ENCODE measurements at regions not wholly inside any gene's neighbourhood (a gene's known extent, or its start where the extent isn't known, plus 50 kb on each side); places are given as distances from the start of the nearest gene placed in this dataset.
A peak's percentile ranks its signal among the peaks of the same experiment; 100 is the strongest.

DNA sequence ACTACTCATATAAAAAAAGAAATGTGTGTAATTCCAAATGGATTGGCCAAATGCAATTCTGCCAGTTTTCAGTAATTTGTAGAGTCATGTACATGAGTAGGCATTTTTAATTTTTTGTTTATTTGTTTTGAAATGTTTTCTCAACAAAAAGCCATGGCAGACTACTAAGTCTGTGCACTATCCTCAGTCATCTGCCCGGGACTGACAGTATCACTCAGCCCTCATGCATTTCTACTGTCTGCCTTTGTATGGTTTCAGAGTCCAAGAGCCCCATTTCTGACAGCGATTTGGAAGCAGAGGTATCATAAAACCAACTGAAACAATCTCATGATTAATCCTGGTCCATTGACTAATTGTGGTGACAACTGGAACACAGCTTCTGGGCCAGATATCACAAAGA is 109.9 kb upstream of the NYAP2 start:
- no peak overlapping the region for H3K4me3 ChIP-seq (ENCODE audit: low read depth, low read length)
- TF ChIP-seq, protein P1, sequence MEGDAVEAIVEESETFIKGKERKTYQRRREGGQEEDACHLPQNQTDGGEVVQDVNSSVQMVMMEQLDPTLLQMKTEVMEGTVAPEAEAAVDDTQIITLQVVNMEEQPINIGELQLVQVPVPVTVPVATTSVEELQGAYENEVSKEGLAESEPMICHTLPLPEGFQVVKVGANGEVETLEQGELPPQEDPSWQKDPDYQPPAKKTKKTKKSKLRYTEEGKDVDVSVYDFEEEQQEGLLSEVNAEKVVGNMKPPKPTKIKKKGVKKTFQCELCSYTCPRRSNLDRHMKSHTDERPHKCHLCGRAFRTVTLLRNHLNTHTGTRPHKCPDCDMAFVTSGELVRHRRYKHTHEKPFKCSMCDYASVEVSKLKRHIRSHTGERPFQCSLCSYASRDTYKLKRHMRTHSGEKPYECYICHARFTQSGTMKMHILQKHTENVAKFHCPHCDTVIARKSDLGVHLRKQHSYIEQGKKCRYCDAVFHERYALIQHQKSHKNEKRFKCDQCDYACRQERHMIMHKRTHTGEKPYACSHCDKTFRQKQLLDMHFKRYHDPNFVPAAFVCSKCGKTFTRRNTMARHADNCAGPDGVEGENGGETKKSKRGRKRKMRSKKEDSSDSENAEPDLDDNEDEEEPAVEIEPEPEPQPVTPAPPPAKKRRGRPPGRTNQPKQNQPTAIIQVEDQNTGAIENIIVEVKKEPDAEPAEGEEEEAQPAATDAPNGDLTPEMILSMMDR (IDR thresholded peaks at IDR 0.05; ENCODE audit: low read depth, low read length, missing control alignments), result no peak
- no peak for DNase-seq (ENCODE audit: low read depth)

DNA sequence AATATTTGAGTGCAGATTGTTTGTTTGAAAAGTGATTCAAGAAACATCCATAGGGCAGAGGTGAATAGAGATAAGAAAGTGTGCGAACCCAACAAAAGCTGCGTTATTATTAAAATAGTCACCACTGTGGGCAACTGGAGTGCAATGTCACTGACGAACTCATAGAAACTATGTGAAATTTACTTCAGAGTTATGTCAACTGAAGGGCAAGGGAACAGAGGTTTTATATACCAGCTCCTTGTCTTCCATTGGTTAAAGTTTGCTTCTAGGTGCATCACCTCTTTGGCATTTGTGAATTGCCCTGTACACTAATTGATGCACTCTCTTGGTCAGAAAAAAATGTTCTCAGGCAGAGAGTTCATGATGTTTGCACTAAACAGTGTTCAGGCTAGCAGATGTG is 110.5 kb upstream of the NYAP2 start:
- TF ChIP-seq, protein P1 (IDR thresholded peaks at IDR 0.05; ENCODE audit: low read depth, low read length, missing control alignments), result no peak

DNA sequence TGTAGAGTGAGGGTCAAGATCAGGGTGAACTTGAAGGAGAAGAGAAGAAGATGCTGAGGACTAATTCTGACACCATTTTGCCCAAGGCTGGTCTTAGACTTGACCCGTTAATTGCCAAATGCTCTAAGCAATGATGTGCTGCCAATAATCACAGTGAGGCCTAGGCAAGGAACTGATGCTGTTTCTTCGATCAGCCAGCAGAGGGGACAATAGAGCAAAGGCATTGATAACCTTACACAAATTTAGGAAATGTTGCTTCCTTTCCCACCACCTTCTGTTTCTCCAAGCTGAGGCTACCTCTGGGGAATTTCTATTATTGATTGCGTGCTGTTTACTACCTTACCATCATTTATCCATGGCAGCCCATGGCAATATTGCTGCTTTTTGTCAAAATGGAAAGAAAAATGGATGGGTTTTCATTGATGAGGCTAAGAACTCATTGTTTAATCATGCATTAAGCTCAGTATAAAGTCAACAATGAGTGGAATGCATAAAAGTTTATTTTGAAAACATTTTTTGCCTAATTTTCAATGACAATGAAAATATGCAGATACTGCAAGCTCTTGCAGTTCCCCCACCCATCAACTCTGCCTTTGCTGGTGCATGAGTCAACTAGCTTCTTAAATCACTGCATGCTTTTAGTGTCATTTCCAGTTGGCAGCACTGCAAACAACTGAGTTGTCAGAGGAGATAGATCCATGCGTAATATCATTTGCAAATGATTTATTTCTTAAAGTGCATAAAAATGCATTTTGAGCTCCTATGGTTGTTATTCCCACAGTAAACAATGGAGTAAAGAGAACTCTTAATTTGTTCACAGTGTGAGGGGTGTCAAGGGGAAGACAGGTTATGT is 116.4 kb upstream of the NYAP2 start:
- TF ChIP-seq, protein P1 (IDR thresholded peaks at IDR 0.05; ENCODE audit: low read depth, low read length, missing control alignments), result peak; percentile 94
- H3K4me3 ChIP-seq (ENCODE audit: low read depth, low read length), result no peak overlapping the region
- DNase-seq (ENCODE audit: low read depth), result no peak

More for the DNA sequence above, 110.5 kb upstream of the NYAP2 start:
- DNase-seq (ENCODE audit: low read depth), result no peak
- H3K4me3 ChIP-seq (ENCODE audit: low read depth, low read length), result no peak overlapping the region

DNA sequence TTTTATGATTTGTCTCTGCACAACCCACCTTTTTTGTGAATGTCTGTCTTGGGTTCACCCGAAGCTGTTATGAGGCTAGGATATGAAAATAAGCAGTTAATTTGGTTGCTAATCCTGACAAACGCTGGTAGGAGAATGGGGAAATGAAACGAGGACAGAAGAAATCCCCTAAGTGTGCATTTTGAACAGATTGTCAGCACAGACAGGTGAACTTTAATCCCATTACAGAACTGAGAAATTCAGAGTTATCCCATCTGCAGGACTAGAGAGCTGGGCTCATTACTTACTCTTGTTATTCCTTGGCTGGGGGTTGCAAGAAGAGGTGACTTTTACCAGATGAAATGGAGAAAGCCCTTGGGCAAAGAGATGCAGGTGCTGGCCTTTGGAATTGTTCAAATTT is 123.3 kb upstream of the NYAP2 start:
- no peak overlapping the region for H3K4me3 ChIP-seq (ENCODE audit: low read depth, low read length)
- TF ChIP-seq, protein P1 (IDR thresholded peaks at IDR 0.05; ENCODE audit: low read depth, low read length, missing control alignments), result no peak
- DNase-seq (ENCODE audit: low read depth), result peak; percentile 45

DNA sequence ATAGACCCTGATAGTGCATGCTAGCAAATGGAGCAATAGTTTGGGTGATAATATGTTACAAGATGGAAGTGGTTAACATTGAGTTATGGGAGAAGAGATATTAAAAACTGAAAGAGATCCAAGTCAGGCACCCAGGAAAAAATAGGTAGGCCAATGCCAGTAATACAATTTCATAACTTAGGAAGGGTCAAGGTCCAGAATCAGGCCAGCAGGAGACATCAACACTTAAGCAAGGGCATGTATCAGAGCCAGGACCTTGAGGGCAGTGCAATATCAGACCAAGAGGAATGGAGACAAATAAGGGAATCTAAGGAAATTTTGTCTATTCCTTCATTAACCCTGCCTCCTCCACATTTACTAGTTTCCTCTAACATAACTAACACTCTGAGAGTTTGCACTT is 124.1 kb upstream of the NYAP2 start:
- no peak overlapping the region for H3K4me3 ChIP-seq (ENCODE audit: low read depth, low read length)
- no peak for DNase-seq (ENCODE audit: low read depth)
- TF ChIP-seq, protein P1 (IDR thresholded peaks at IDR 0.05; ENCODE audit: low read depth, low read length, missing control alignments), result no peak

DNA sequence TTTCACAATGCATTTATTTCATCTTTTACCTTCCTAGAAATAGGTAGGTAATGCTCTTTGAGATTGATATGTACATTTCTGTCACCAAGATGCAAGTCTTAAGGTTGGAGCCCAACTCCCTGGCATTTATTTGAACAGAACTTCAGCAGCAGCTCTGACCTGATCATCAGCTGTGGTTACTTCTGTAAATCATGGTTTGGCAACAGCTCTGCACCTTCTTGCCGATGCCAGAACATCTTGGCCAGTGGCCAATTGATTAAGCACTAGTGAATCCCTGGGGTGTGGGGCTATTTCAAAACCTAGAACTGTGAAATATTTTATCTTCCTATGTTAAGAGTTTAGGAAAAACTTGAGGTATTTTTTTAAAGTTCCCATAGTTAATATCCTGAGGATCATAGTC is 124.8 kb upstream of the NYAP2 start:
- TF ChIP-seq, protein P1 (IDR thresholded peaks at IDR 0.05; ENCODE audit: low read depth, low read length, missing control alignments), result no peak
- no peak for DNase-seq (ENCODE audit: low read depth)
- no peak overlapping the region for H3K4me3 ChIP-seq (ENCODE audit: low read depth, low read length)

DNA sequence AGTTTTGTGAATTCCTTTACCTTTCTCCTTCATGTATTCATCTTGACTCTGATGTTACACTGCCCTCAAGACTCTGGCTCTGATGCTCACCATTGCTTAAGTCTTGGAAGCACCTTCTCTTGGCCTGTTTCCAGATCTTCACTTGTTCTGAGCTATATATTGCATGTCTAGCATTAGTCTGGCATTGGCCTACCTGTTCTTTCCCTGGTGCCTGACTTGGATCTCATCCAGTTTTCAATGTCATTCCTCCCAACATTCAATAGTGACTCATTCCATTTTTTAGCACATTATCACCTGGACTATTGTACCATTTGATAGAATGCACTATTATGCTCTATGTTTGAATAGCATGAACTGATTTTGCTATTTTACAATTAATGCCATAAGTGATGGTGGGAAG is 127.3 kb upstream of the NYAP2 start:
- H3K4me3 ChIP-seq (ENCODE audit: low read depth, low read length), result no peak overlapping the region
- TF ChIP-seq, protein P1 (IDR thresholded peaks at IDR 0.05; ENCODE audit: low read depth, low read length, missing control alignments), result no peak
- DNase-seq (ENCODE audit: low read depth), result no peak

Data from GM12864 (cell line).